ENCODE measurements at regions not wholly inside any gene's neighbourhood (a gene's known extent, or its start where the extent isn't known, plus 50 kb on each side); places are given as distances from the start of the nearest gene placed in this dataset.

DNA sequence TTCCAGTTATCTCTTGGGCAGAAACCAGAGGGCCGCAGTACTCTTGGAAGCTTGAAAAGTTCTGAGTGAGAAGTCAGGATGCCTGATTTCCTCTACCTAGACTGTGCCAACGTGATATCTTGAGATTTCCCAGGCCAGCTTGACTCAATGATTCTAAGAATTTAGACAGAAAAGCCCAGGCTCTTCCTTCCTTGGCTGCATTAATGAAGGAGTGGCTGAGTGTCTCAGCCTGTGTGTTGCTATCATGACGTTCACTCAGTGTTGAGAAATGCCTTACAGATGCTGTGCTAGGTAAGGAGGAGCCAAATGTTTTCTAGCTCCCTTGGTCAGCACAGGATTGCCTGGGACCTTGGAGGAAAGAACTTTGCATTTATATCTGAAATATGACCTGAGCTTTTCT is 454.1 kb upstream of the USP24 start:
- 83% methylated on average over 3 of the region's 3 CpGs; no CpG with 5 or more reads in 1 of the 2 experiments for WGBS, 2 experiments (ENCODE audit: extremely low coverage in 1 of 2, insufficient coverage in 1 of 2, insufficient read length in 1 of 2, insufficient replicate concordance in 2 of 2, low coverage in 1 of 2, low lambda C conversion rate in 2 of 2, missing lambda C conversion rate in 1 of 2)
- Histone ChIP-seq H4K91ac (replicated peaks; ENCODE audit: insufficient read length, low read length) (no peak overlapping the region), H3K79me2 (ENCODE audit: control insufficient read depth in 1 of 2, insufficient read depth in 2 of 2, low read length in 2 of 2) (no peaks in the 10 kb centered on the region), H2BK5ac (ENCODE audit: low read depth, low read length) (no peak overlapping the region), H2BK15ac (ENCODE audit: low read length) (no peak overlapping the region), H2BK20ac (ENCODE audit: low read length) (no peak overlapping the region), H3K4me3 (ENCODE audit: extremely low read depth in 1 of 4, insufficient read depth in 2 of 4, low read depth in 3 of 4, low read length in 4 of 4) (no peak overlapping the region), H3K4me1 (replicated peaks in 1 of 4; ENCODE audit: control insufficient read depth in 3 of 4, insufficient read depth in 4 of 4, low read length in 3 of 4) (no peaks in the 10 kb centered on the region), H3K79me1 (ENCODE audit: low read depth, low read length) (no peaks in the 10 kb centered on the region), H3K18ac (ENCODE audit: extremely low read depth, low read length) (no peak overlapping the region), H2AFZ (ENCODE audit: low read length) (no peak overlapping the region), H2AK5ac (ENCODE audit: low read depth, low read length) (no peak overlapping the region), H2BK120ac (replicated peaks; ENCODE audit: low read depth, low read length) (no peak overlapping the region), H3K36me3 (ENCODE audit: control insufficient read depth in 2 of 4, insufficient read depth in 4 of 4, low read length in 3 of 4) (no peaks in the 10 kb centered on the region), H3K14ac (ENCODE audit: insufficient read length) (no peak overlapping the region), H3K27me3 (replicated peaks in 1 of 4; ENCODE audit: control insufficient read depth in 3 of 4, extremely low read depth in 1 of 4, insufficient read depth in 3 of 4, low read length in 3 of 4) (no peaks in the 10 kb centered on the region), H3K4ac (replicated peaks; ENCODE audit: insufficient read length, low read depth, low read length) (no peak overlapping the region), H3K56ac (replicated peaks; ENCODE audit: insufficient read length, low read depth, low read length) (no peak overlapping the region), H3K23me2 (ENCODE audit: low read depth, low read length) (no peaks in the 10 kb centered on the region; the same call in 1 of the 2 replicates), H3K27ac (ENCODE audit: low read depth, low read length) (no peak overlapping the region), H3K9me3 (ENCODE audit: insufficient read depth in 2 of 2, low read depth in 1 of 2, low read length in 1 of 2) (no peaks in the 10 kb centered on the region), H4K8ac (ENCODE audit: extremely low read depth, insufficient read depth, low read length) (no peak overlapping the region), H3K23ac (ENCODE audit: insufficient read length) (no peak overlapping the region), H4K20me1 (replicated peaks in 1 of 2; ENCODE audit: control insufficient read depth in 1 of 2, insufficient read depth in 2 of 2, low read length in 2 of 2) (no peaks in the 10 kb centered on the region), H4K5ac (ENCODE audit: insufficient read length, low read depth, low read length) (no peak overlapping the region), H2BK12ac (ENCODE audit: low read depth, low read length) (no peak overlapping the region), H3K9ac (replicated peaks in 1 of 4; ENCODE audit: extremely low read depth in 1 of 4, low read depth in 3 of 4, low read length in 3 of 4) (no peak overlapping the region), H3K4me2 (ENCODE audit: insufficient read depth in 1 of 2, low read depth in 2 of 2, low read length in 2 of 2) (no peak overlapping the region)
- ChIA-PET POLR2A (ENCODE audit: partially characterized antibody) (no interaction called here), CTCF (ENCODE audit: partially characterized antibody) (interaction anchor here (0.6 to 1.6 kb wide), 4 partner anchors 14 to 407 kb away, joined by 3 read pairs; no protein-coding TSS in a partner anchor)
- TF ChIP-seq NRF1 (IDR thresholded peaks at IDR 0.05; ENCODE audit: low read depth, low read length) (no peak), SUZ12 (IDR thresholded peaks at IDR 0.05; ENCODE audit: low read length) (no peak), HDAC6 (IDR thresholded peaks at IDR 0.05; ENCODE audit: low read depth, low read length) (no peak), JUND (IDR thresholded peaks at IDR 0.05; ENCODE audit: low read length) (no peak), POU5F1 (IDR thresholded peaks at IDR 0.05; ENCODE audit: low read depth, low read length) (no peak), SP1 (IDR thresholded peaks at IDR 0.05; ENCODE audit: low read depth, low read length) (no peak), SP4 (IDR thresholded peaks at IDR 0.05; ENCODE audit: low read length) (no peak), RXRA (IDR thresholded peaks at IDR 0.05; ENCODE audit: insufficient read depth, low read depth, low read length) (no peak), TAF7 (optimal IDR thresholded peaks at IDR 0.05; ENCODE audit: borderline replicate concordance, low read depth, low read length) (no peak)
- TF ChIP-seq, protein P1, sequence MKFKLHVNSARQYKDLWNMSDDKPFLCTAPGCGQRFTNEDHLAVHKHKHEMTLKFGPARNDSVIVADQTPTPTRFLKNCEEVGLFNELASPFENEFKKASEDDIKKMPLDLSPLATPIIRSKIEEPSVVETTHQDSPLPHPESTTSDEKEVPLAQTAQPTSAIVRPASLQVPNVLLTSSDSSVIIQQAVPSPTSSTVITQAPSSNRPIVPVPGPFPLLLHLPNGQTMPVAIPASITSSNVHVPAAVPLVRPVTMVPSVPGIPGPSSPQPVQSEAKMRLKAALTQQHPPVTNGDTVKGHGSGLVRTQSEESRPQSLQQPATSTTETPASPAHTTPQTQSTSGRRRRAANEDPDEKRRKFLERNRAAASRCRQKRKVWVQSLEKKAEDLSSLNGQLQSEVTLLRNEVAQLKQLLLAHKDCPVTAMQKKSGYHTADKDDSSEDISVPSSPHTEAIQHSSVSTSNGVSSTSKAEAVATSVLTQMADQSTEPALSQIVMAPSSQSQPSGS (IDR thresholded peaks at IDR 0.05; ENCODE audit: low read length), result no peak
- DNase-seq (ENCODE audit: low read depth in 1 of 2, low spot score in 2 of 2) (no peak), FAIRE-seq (no peak)
